CD4-positive, alpha-beta T cell (primary cell): ENCODE measurements at regions not wholly inside any gene's neighbourhood (a gene's known extent, or its start where the extent isn't known, plus 50 kb on each side); places are given as distances from the start of the nearest gene placed in this dataset.

Experiments
- ATAC-seq: fragments of 200-7000 bp; cut with Tn5 transposase; one replicate; pipeline ENCODE4 v1.10.0; 2022; ENCODE audit warnings: mild to moderate bottlenecking; ENCODE audit not compliant: poor library complexity
- CTCF ChIA-PET: fragments of 350-600 bp; sonication (Branson Sonifier 250); formaldehyde crosslinking; loops from one replicate; lab custom pipeline; 2021; ENCODE audit warnings: antibody characterized with exemption, inconsistent platforms; lab: Charles Lee
- POLR2A ChIA-PET: fragments of 350-600 bp; sonication (Branson Sonifier 250); formaldehyde crosslinking; loops from one replicate; lab custom pipeline; 2021; ENCODE audit warnings: antibody characterized with exemption, inconsistent platforms; lab: Charles Lee
- DNase-seq, 14 experiments: peaks; one replicate each; pipeline ENCODE4 v3.0.0-alpha.2; 2013 to 2020; ENCODE audit warnings: mixed read lengths in 2 of 14
- H3K27ac ChIP-seq, 2 donors: one replicate each; pipeline versions ENCODE4 v1.5.1 to v1.7.0; 2013; ENCODE audit warnings: low read length in 2 of 2, low read depth in 1 of 2, mild to moderate bottlenecking in 1 of 2
- H3K27me3 ChIP-seq, 2 experiments: 1 replicate in 1 of 2; 2 replicates in 1 of 2; pipeline versions ENCODE4 v1.6.1 to v1.7.0; 2013; ENCODE audit warnings: low read length in 2 of 2, control low read depth in 1 of 2, mild to moderate bottlenecking in 1 of 2, moderate library complexity in 1 of 2; ENCODE audit not compliant: insufficient read depth in 2 of 2, control insufficient read depth in 1 of 2
- H3K36me3 ChIP-seq: one replicate; pipeline ENCODE4 v1.6.1; 2013; ENCODE audit warnings: low read length, control low read depth; ENCODE audit not compliant: insufficient read depth
- H3K4me1 ChIP-seq: one replicate; pipeline ENCODE4 v1.6.1; 2013; ENCODE audit warnings: low read length, control low read depth; ENCODE audit not compliant: insufficient read depth
- H3K4me3 ChIP-seq: one replicate; pipeline ENCODE4 v1.5.1; 2013; ENCODE audit warnings: mild to moderate bottlenecking, low read length, moderate library complexity
- H3K9me3 ChIP-seq, 2 experiments: 1 replicate in 1 of 2; 2 replicates in 1 of 2; pipeline versions ENCODE4 v1.6.1 to v1.7.0; 2013; ENCODE audit warnings: low read length in 2 of 2, mild to moderate bottlenecking in 2 of 2, control low read depth in 1 of 2, moderate library complexity in 1 of 2; ENCODE audit not compliant: control insufficient read depth in 1 of 2, insufficient read depth in 1 of 2
- H3K27ac Mint-ChIP-seq: one replicate; pipeline ENCODE4 v1.8.0; 2020; ENCODE audit warnings: mixed read lengths
- H3K27me3 Mint-ChIP-seq: one replicate; pipeline ENCODE4 v1.8.0; 2021; ENCODE audit warnings: mixed read lengths
- H3K36me3 Mint-ChIP-seq: one replicate; pipeline ENCODE4 v1.8.0; 2021; ENCODE audit warnings: low read depth, mixed read lengths
- H3K4me1 Mint-ChIP-seq: one replicate; pipeline ENCODE4 v1.8.0; 2021; ENCODE audit warnings: low read depth, mixed read lengths
- H3K4me3 Mint-ChIP-seq: one replicate; pipeline ENCODE4 v1.8.0; 2020; ENCODE audit warnings: mild to moderate bottlenecking, mixed read lengths
- H3K9me3 Mint-ChIP-seq: one replicate; pipeline ENCODE4 v1.8.0; 2020; ENCODE audit warnings: mixed read lengths
- CTCF ChIP-seq: fragments of 200-600 bp; IDR thresholded peaks from one replicate; pipeline ENCODE4 v1.8.0; 2022; ENCODE audit warnings: antibody characterized with exemption, mild to moderate bottlenecking
- intact Hi-C, 2 experiments: fragments of 100-400 bp; cut with DNase I in 1 of 2; cut with micrococcal nuclease in 1 of 2; formaldehyde crosslinking; loops; one replicate each; pipeline versions ENCODE4 v1.15.1 to v1.9.0; 2023 to 2025; cut with DNase I, micrococcal nuclease

GRCh38 chr20:19129976-19130612 is 82.3 kb upstream of the SLC24A3 start:
- POLR2A ChIA-PET, result no interaction called here
- Histone ChIP-seq H3K36me3 (no peaks in the 10 kb centered on the region), H3K4me1 (no peaks in the 10 kb centered on the region), H3K27me3 (no peaks in the 10 kb centered on the region), H3K9me3 (no peaks in the 10 kb centered on the region), H3K27ac (no peak overlapping the region), H3K4me3 (no peak overlapping the region)
- Mint-ChIP-seq H3K9me3 (no peaks in the 10 kb centered on the region), H3K4me3 (no peak overlapping the region), H3K36me3 (no peaks in the 10 kb centered on the region), H3K4me1 (no peaks in the 10 kb centered on the region), H3K27me3 (no peaks in the 10 kb centered on the region), H3K27ac (no peak overlapping the region)
- CTCF ChIA-PET, result no interaction called here
- no peak for ATAC-seq
- intact Hi-C loops, result no loop called here
- no peak for TF ChIP-seq CTCF
- DNase-seq, result no peak

- Histone ChIP-seq H3K27me3 (no peaks in the 10 kb centered on the region), H3K4me1 (no peaks in the 10 kb centered on the region), H3K36me3 (no peaks in the 10 kb centered on the region), H3K9me3 (no peaks in the 10 kb centered on the region), H3K4me3 (no peak overlapping the region), H3K27ac (no peak overlapping the region)
- no peak for TF ChIP-seq CTCF
- H3K4me1 Mint-ChIP-seq, result no peaks in the 10 kb centered on the region
- intact Hi-C loops, result no loop called here
- no peaks in the 10 kb centered on the region for H3K9me3 Mint-ChIP-seq
- no peaks in the 10 kb centered on the region for H3K27me3 Mint-ChIP-seq
- ChIA-PET CTCF (no interaction called here), POLR2A (no interaction called here)
- no peak overlapping the region for H3K4me3 Mint-ChIP-seq
- no peak overlapping the region for H3K27ac Mint-ChIP-seq
- ATAC-seq (no peak), DNase-seq (no peak)
- H3K36me3 Mint-ChIP-seq, result no peaks in the 10 kb centered on the region
Observed at GRCh38 chr20:19130613-19130984, 81.8 kb upstream of the SLC24A3 start.

GRCh38 chr20:19137641-19138040 is 74.8 kb upstream of the SLC24A3 start:
- Mint-ChIP-seq H3K36me3 (no peaks in the 10 kb centered on the region), H3K4me3 (no peak overlapping the region), H3K27me3 (no peaks in the 10 kb centered on the region), H3K4me1 (no peaks in the 10 kb centered on the region), H3K27ac (no peak overlapping the region), H3K9me3 (peaks cover 15% of the 10 kb centered on the region)
- ChIA-PET CTCF (no interaction called here), POLR2A (no interaction called here)
- intact Hi-C loops, result no loop called here
- H3K4me3 ChIP-seq, result no peak overlapping the region
- no peak for TF ChIP-seq CTCF
- no peak for DNase-seq
- no peak overlapping the region for H3K27ac ChIP-seq
- no peaks in the 10 kb centered on the region for H3K4me1 ChIP-seq
- ATAC-seq, result no peak
- no peaks in the 10 kb centered on the region for H3K9me3 ChIP-seq
- no peaks in the 10 kb centered on the region for H3K27me3 ChIP-seq
- no peaks in the 10 kb centered on the region for H3K36me3 ChIP-seq
